GM21619 (cell line): ENCODE measurements at regions not wholly inside any gene's neighbourhood (a gene's known extent, or its start where the extent isn't known, plus 50 kb on each side); places are given as distances from the start of the nearest gene placed in this dataset.

Experiments used
- ATAC-seq: cut with Tn5 transposase; IDR thresholded peaks from one replicate; pipeline ENCODE4 v1.9.1; 2021; ENCODE audit not compliant: unreplicated experiment

DNA sequence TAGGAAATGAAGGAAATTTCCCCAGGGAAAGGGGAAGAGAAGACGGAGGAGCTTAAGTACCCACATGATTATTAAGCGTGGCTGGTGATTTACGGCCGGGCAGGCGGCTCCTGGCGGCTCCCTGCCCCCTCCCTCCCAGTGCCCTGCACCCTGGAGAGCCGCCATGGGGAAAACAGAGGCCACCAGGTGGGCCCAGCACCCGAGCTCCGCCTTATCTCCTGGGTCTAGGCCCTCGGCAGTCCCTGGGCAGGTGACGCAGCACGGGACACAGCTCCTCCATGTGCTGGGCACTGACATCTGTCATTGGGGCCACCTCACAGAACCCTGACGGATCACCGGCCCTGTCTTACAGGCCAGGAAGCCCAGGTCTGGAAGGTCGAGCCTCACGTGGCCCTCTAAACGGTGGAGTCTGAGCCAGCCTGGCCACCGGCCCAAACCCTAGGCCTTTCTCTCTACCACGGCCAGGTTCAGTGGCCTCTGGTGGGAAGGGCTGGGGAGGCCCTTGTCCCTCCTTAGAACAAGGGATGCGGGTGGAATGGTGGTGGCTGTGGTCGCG lies 60.2 kb upstream of the PPARA start:
- no peak for ATAC-seq

GRCh38 chr22:46090631-46091201 lies 59.6 kb upstream of the PPARA start:
- no peak for ATAC-seq

- ATAC-seq, result no peak
Observed at GRCh38 chr22:46091277-46091977, 58.9 kb upstream of the PPARA start.

DNA sequence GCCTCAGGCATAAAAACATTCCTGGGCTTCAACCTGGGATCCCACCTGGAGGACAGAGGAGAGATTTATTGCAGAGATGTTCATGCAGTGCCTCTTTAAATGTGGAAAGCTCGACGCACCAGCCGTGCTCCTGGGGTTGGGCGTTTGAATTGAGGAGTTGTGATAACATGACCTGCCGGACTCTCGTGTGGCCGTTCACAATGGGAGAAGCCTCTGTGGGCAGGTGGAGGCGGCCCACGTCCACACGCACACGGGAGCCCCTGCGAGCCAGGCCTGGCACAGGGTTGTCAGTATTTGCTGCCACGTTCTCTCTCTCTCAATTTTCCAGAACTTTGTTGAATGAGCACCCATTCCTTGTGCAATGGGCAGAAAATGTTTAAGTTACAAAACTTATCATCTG lies 58.3 kb upstream of the PPARA start:
- no peak for ATAC-seq

DNA sequence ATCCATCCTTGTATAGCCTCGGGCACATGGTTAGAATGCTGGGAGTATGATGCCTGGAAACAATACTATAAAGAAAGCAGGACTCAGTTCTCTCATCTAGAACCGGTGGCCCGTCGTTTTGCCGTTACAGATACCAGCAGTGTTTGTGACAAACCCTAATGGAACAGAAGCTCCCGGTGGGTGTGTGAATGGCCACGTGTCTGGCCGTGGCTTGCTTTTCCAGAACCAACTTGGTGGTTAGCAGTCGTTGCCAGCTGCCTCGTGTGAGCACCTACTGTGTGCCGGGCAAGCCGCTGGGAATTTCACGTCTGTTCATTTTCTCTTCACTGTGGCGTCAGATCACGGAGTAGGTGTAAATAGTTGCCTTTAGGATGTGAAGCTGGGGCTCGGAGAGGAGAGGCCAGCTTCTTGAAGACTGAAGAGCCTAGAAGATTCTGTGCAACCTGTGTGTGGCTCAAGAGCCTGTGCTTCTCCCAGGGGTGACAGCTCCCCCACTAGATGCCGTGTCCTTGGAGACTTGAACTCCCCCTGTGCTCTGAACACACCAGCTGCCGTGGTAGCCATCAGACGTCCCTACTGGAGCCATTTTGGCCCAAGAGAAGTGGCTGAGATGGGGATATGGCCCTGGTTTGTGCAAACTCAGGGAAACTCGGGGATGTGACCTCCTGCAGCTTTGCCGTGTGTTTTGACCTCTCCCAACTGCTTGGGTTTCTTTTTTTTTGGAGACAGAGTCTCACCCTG lies 57.5 kb upstream of the PPARA start:
- ATAC-seq, result no peak

- ATAC-seq, result no peak
Observed at GRCh38 chr22:46093796-46094195, 56.5 kb upstream of the PPARA start.

DNA sequence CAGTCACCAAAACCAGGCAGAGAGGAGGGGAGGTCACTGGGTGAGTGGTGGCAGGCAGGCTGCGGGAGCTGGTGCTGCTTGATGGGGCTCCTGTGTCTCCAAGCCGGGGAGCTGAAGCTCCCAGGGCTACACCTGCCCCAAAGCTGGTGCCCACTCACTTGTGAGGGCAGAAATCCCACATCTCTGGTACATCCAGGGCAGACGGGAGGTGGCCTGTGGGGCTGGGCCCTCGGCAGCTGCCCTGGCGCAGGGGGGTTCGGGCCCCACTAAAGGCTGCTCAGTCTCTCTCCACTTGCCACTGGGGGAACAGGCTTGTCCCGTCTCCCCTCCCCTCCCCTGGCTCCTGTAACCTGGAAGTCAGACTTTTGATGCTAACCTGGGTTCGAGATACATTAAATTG lies 55.6 kb upstream of the PPARA start:
- ATAC-seq, result no peak

DNA sequence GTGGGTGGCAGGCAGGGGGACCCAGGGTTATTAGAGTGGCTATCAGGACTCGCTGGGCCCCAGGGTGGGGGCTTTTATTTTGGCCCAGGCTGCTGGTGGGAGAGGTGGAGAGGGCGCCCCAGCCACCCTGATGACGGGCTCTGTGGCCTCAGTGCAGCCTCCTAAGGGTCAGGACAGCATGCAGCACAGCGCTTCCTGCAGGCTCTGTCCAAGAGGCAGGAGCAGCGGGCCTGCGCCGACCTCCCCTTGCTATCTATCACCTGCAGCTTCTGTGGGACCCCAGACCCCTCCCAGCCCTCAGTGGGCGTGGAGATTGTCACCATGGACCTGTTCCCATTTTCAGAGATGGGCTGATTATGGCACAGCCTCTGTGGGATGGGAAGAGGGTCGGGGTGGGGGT lies 54.3 kb upstream of the PPARA start:
- no peak for ATAC-seq

GRCh38 chr22:46096706-46097230 lies 53.6 kb upstream of the PPARA start:
- ATAC-seq, result no peak

DNA sequence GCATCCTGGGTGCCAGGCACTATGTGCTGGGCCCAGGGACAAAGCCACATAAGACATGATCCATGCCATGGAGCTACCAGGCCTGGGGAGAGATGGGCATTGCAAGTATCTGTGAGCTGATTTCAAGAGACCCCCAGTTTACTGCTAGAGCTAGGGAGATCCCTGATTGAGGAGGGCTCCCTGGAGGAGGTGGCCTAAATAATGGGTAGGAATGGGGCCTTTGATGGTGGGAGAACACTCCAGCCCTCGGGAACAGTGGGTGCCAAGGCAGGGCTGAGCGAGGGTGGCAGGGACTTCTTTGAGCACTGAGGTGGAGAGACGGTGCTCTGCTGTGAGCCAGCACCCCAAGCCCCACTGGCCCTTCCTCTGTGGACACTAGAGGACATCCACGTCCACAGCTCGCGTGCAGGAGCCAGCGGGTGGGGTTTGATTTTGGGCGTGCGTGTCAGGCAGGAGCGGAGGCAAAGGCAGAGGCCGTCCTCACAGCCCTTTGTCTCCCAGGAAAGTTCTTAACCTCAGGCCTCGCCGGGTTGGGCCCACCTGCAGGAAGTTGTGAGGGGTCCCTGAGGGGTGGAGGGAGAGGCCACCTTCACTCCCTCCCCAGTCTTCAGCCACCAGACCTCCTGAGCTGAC lies 52.9 kb upstream of the PPARA start:
- no peak for ATAC-seq

- ATAC-seq, result no peak
Observed at GRCh38 chr22:46098525-46099475, 51.5 kb upstream of the PPARA start.

DNA sequence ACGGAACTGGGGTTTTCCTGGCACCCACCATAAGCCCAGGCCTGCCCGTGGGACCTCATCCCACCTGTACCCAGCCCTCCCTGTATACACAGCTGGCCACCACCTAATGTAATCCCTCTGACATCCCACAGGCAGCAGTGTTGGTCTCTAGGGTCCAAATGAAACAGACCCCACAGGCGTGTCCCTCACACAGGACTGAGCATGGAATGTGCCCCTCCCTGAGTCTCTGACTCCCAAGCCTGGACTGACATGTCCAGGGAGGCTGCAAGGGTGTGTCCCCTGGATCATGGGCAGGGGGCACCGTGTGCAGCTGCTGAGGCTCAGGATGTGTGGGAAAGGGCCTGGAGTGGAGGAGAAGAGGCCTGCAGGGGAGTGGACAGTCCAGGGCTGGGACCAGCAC lies 50.6 kb upstream of the PPARA start:
- no peak for ATAC-seq

DNA sequence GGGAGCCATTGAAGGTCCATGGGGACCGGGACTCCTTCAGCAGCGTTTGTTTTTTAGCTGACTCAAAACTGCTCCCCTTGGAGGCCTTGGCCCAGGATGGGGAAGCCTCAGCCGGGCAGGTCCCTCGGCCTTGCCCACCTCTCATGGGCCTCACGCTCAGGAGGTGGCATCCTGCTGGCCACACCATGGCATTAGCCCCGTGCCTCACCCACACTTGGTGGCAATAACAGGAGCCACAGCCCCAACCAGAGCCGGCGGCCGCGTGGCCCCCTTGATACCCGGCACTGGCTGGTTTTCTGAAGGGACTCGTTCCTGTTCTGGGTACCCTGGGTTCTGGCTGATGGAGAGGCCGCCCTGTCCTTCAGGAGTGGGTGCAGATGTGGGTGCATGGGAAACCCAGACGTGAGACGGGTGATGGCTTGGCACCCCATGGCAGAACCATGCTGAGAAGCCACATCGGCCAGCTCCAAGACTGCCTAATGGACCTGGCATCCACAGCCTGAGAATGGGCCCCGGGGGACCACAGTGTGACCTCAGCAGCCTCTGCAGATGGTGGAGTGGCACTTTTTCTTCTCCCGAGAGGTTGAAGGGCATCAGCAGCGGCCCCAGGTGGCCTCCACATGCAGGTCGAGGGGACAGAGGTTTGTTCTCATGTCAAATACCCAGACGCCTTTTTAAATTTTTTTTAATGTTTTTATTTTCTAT lies 49.8 kb upstream of the PPARA start:
- no peak for ATAC-seq
